NCI-H345 treated with DMSO at 0.1 percent for 48 hours (cell line): ENCODE measurements at regions not wholly inside any gene's neighbourhood (a gene's known extent, or its start where the extent isn't known, plus 50 kb on each side); places are given as distances from the start of the nearest gene placed in this dataset.

Experiments
- DNase-seq: peaks from one replicate; lab custom pipeline; 2025; ENCODE audit not compliant: unreplicated experiment; lab: John Stamatoyannopoulos, UW

DNA sequence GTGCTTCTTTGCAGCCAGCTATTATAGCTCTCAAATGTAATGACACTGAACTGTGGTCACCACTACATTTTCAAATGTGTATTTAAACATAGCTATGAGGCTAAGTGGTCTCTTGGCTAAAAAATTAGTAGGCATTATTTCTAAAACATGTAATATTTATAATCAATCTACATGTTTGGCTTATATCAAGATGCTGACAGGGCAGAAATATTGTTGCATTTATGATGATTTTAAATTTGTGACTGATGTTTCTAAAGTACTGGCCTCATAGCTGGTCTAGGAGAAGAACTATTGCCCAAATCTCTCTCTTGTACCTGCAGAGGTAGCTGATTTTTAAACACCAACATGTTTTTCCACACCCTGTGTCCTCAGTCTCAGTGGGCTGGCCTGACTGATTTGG lies 298.2 kb downstream of the PAX1 start:
- no peak for DNase-seq

DNA sequence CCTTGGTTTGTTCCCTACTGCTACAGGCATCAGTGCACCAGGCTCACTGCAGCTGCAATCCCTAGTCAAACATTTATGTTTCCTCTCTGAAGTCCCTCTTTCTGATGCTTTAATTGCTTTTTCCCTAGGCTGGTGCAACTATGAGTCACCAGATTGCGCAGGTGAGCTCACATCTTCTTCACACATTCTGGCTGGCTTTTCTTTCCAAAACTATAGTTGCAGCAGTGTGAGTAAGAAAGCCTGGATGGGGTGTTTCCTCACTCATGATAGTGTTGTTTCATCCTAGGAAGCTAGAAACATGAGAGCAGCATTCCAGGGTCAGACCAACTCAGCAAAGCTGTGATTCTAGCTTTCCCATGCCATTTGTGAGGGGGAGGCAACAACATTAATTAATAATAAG lies 296.4 kb downstream of the PAX1 start:
- DNase-seq, result no peak

DNA sequence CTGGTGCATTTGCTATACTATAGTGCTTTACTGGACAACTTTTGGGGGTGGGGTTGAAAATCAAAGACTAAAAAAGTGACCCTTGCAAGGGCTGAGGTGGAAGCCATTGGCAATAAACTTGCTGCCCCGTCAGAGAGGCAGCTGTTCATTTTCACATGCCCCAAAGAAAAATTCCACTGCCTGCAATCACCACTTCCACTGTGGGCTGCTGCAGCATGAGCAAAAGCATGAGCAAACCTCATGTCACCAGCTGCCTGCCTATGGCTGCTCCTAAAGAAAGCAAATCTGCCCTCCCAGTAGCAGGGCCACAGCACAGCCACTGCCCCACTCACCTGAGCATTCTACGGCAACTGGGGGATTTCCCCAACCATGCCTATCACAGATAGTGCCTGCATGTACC lies 290.0 kb downstream of the PAX1 start:
- no peak for DNase-seq

DNA sequence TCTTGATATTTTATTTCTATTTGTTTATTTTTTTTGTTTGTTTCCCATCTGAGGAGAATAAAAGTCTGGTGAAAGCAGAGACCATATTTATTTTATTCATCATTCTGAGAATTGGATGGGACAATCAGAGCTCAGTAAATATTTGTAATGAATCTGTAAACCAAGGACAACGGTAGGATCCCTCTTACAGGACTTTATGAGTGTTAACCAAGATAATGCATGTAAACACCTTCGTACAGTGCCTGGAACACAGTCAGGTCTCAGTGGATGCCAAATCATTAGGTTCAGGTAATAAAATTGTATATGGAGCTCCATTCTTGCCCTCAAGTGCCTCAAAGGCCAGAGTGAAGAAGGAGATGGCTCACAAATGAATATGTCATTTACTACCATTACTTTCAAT lies 288.7 kb downstream of the PAX1 start:
- no peak for DNase-seq

DNA sequence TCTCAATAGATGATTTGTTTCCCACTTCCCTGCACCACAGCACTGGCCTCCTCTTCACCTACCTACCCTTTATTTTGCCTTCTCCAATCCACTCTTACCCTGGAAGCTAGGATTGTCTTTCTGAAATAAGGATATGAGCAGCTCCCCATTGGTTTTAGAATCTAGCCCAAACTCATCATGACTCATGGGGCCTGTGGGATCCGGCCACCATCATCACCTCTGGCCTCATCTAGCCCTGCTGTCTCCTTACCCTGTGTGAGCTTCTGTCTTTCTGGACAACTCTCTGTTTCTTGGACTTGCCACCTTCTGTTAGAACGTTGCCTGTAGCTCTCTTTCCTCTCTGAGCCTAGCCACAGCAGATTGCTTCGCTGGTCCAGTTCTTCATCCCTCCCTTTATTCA lies 277.1 kb downstream of the PAX1 start:
- DNase-seq, result no peak

DNA sequence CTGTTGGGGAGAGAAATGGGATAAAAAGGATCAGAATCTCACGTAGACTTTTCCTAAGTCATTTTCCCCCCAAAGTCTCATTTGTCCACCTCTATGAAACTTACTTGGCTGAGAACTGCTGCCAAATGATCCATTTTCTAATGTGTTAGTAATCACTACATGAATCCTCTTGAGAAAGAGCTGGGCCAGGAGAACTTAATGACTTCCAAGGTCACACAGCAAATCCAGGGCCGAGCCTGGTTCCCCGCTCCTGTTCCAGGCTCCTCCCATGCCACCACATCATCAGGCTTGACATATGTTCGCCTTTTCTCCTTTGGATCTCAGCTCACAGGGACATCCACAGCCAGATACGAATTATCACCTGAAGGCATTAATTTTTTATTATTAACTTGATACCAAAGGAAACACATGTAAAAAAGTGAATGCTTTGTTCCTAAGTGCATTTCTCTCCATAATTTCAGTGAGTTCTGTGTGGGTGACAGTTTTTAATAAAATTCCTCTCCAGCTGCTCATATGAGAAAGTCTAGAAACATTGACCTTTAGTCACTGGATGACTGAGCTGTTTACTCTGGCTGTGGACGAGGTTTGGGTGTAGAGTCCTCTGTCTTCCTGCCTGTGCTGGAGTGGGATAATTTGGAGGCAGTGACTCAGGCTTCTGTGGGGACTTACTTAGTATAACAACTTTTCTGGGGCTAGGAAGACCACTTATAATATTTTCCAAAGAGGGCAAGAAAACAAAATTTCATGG lies 276.3 kb downstream of the PAX1 start:
- DNase-seq, result no peak

DNA sequence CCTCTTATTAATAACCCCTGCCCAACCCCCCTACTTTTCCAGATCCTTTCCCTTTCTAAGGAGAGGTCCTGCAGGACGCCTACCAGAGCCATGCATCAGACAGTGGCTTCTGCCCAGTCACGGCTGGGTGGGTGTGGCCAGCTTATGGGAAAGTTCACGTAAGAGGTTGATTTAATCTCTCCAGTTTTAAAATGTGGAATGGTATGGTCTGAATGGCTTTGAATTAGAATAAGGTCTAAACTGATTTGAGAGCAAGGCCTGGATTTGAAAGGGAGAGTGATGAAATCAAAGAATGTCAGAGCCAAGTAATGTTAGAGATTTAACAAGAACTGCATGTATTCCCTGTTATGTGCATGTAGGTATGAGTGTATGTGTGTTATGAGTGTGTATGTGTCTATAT lies 275.7 kb downstream of the PAX1 start:
- DNase-seq, result no peak

DNA sequence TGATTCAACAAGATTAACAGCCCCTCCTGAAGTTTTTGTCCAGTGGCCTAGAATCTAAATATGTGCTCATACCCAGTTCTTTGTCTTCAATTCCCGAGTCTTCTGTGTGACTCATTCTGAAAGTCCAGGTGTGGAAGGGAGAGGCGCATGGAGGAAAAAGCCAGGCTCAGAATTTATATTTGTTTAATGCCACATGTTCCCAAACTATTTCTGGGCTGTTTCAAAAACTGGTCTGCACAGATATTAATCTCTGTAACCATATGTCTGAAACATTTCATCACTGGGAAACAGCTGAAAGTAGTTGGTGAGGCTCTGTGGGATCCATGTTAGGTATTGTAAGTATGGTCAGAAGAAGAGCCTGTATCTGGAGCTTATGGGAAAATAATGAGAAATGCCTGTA lies 266.0 kb downstream of the PAX1 start:
- no peak for DNase-seq

DNA sequence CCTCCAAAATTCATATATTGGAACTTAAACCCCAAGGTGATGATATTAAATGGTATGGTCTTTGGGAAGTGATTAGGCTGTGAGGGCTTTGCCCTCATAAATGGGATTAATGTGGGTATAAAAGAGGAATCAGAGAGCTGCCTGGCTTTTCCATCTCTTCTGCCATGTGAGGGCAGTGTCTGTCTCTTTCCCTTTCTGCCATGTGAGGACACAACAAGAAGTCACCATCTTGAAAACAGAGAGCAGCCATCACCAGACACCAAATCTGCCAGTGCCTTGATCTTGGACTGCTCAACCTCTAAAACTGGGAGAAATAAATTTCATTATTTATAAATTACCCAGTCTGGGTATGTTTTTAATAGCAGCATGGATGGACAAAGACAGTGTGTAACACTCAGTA lies 263.0 kb downstream of the PAX1 start:
- DNase-seq, result no peak

DNA sequence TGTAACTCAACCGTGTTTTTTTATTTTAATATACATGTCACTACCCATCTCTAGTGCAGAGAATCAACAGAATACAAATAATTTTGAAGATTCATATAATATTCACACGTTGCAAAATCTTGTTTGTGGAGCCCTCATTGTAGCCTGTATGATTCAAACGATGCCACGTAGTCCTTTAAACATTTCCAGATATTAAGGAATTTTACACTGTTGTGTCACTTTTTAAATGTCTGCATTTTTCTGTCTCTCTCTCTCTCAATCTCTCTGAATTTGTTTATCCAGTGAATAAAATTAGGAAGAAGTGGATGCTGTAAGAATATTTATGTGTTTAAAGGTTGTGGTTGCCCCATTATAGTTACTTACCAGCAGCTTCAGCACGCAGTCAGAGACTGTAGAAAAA lies 262.0 kb downstream of the PAX1 start:
- no peak for DNase-seq

DNA sequence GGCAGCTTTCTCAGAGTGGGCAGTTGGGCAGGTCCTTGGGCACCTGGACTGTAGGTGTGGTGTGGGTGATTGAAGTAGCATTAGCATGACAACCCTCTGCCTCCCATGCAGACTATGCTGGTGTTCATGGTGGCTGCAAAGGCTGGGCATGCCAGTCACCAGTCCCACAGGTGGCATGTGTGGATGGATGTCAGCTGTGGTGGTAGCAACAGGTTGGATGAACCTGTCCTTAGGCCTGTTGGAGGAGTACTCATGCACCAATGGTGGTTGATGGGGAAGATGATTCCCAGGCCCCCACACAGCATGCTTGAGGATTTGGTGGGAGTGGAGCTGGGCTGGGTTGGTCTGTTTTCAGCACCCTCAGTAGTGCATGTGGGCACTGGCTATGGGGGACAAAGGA lies 251.1 kb downstream of the PAX1 start:
- no peak for DNase-seq

DNA sequence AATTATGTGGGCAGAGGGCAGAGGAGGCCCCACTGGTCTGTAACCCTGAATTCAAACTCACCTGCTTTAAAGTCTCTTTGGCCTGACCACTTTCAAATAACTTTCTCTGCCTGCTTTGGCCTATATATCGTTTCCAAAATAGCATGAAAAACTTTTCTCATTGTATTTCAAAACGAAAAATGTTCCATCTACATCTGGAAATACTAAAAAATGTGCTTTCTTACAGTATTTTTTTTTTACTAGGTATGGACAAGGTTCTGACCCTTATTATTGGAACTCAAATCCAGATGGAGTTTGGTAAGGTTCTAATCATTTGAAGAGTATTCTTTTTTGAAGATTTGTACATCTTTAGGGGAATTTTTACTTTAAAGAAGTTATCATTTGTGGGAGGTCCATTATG lies 241.9 kb downstream of the PAX1 start:
- no peak for DNase-seq

DNA sequence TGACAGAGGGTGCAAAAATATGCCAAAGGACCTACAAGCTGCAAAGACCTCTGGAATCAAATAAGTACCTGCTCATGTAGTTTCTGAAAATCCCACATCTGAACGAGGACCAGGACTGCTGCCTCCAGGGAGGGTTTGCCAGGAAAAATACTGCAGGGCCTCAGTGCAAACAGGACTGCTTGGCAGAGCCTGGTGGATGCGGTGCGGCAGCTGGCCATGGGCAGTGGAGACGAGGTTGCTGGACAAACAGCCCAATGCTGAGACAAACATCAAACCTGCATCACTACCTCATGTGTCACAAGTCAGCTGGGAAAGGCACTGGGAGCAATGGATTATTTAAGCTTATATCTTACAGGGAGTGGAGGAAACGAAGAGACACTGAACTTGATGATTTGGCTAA lies 238.8 kb downstream of the PAX1 start:
- DNase-seq, result no peak

DNA sequence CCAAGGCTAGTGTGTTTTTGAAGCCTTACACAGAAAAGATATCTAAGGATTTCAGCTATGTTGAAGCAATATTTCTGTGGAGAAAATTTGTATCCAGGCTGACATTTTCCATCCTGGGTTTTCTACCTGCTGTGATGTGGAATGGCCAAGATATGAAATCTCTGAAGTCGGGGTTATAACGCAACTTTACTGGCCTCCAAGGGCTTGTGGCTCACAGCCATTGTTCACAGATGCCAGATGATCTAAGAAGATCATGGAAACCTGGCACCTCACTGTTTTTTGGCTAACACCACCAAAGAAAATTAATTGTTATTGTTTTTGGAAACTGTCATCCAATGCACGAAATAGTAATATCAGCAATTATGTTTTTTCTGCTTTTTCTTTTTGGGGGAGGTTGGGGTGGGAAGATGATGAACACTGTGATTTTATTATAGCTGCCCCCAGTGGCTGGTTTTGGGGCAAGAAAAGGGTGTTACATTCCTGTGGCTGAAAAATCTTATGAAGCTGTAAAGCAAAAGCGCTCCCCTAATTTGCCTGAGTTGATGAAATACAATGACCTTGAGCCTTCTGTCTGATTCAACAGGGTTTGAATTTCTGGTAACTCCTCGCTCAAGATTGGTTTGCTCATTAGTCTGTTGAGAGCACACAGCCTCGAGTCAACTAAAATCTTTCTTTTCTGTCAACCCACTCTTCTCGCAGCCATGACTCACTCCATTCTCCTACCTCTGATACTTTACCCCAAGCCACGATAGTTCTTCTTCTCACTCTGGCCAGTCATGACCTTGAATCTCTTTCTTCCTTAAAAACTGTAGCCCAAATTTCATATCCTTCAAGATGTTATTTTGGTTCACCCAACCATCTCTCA lies 236.7 kb downstream of the PAX1 start:
- DNase-seq, result no peak

DNA sequence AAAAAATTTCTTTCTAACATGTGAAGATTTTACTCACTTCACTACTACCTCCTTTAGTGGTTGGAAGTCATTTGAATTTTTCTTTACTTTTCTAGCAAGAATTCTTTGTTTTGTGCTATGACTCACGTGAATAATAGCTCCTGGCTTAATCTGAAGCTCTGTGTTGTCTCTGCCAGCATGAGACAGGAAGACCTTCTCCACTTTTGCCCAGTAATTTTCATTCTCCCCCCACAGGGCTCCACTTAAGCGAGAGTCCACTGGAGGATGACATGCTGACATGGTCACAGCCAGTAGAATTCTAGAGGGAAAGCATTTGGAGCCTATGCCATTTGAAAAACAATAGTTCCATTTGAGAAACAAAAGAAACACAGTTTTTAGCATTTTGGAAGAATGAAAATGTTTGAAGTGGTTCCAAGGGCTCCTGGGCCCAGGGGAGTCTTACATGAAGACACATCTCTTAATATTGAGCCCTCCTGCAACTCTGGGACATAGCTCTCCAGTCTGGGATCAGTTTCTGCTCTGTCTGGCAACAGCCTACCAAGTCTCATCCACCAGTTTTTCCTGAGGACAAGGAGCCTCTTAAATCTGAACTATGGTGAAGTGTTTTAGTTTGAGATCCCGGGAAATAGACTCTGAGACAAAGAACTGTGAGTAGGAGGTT lies 231.4 kb downstream of the PAX1 start:
- no peak for DNase-seq

DNA sequence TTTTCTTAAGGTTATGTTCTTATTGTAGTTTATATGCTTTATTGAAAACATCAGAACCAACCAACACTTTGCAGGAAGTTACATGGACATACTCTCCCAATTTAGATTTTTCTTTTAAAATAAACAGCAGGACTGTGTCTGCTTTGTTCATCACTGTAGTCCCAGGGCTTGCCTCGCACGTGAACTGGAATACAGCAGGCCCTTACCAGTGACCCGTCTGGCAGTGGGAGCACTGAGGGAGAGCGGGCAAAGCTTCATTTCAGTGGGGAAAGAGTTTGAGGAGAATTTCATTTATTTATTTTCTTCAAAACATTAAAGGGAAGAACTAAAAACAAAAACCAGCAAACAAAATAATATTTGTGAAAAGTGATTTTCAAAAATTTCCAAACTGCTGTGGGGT lies 230.8 kb downstream of the PAX1 start:
- DNase-seq, result no peak

DNA sequence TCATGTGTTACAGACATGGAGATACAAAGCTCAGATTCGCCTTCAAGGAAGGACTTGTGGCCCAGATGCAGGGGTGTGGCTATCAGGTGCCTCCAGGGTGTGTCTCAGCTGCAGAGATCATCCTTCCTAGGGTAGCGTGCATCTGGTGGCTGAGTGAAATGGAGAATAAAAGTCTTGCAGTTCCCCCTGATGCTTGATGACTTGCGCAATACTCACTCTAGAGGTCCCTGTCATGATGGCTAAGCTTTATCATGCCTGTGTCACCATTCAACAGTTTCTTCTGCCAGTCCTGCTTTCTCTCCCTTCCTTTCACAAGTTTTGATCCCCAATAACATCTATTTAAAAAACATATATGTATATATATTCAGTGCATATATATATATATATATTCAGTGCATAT lies 228.1 kb downstream of the PAX1 start:
- no peak for DNase-seq

DNA sequence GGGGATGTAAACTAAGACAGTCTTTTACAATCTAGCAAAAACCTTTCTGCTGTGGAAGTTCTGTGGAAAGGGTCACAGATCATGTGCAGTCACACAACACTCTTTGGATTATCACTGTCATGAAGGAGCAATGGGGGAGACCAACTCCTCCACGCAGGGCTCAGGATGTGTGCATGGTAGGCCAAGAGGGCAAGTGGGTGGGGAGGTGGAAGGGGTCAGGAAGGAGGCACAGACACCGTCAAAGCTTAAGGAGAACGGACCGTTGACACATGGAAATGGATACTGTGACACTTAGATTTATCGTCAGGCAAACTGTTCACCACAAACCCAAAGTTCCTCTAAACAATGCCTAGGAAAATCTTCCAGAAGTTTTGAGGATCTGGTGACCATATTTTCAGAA lies 215.8 kb downstream of the PAX1 start:
- no peak for DNase-seq

DNA sequence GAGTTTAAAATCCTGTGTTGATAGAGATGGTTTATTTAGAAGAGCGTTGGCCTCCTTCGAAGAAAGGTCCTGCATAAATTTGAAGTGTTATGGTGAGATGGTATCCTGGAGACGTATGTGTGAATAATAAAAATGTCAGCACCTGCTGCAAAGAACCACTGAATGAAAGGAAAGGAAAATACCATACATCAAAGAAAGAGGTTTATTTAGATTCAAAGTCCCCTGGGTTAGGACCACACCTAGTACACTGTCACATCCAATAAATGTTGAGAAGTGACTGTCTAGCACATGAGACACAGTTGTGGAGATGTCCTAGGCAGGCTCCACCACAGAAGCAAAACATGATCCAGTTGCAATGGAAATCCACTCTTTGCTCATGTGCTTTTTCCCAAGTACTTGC lies 214.7 kb downstream of the PAX1 start:
- no peak for DNase-seq

DNA sequence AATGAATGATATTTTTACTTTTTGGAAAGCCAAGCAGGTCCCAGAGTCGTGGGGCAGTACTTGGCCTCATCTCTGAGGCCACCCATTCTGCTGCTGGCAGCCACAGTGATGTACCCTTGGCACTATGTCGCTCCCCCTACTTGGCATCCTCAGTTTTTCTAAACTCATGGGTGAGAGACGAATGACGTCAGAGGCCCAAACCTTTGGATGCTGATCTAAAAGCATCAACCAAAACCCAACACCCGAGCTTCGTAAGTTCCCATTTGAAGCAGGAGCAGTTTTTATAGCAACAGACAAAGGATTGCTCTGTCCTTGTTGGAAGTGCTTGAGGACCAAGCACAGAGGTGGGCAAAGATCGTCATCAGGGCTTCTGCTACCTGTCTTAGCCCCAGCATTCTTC lies 212.9 kb downstream of the PAX1 start:
- DNase-seq, result no peak

DNA sequence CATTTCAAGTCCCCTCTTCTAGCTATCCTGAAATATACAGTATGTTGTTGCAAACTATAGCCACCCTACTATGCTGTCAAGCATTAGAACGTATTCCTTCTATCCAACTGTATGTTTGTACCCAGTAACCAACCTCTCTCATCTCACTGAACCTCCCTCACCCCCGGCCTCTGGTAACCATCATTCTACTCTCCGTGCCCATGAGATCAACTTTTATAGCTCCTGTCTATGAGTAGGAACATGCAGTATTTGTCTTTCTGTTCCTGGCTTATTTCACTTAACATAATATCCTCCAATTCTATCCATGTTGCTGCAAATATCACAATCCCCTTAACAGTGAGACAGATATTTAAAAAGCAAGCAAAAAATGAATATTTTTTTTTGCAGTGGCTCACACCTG lies 196.9 kb downstream of the PAX1 start:
- no peak for DNase-seq
